SJCRH30 (cell line): ENCODE measurements at regions not wholly inside any gene's neighbourhood (a gene's known extent, or its start where the extent isn't known, plus 50 kb on each side); places are given as distances from the start of the nearest gene placed in this dataset.

ENCODE experiments used
- DNase-seq, 2 experiments: peaks; one replicate each; pipeline ENCODE4 v3.0.0-alpha.2; 2015 to 2020
- H3K27ac ChIP-seq: fragments of 250-450 bp; sonication (Bioruptor Pico); 2 replicates; pipeline ENCODE4 v1.5.1; 2020; ENCODE audit warnings: mild to moderate bottlenecking, moderate library complexity
- H3K27me3 ChIP-seq: fragments of 250-450 bp; sonication (Bioruptor Pico); 2 replicates; pipeline ENCODE4 v1.5.1; 2020; ENCODE audit warnings: mild to moderate bottlenecking, moderate library complexity
- H3K36me3 ChIP-seq: fragments of 250-450 bp; sonication (Bioruptor Pico); 2 replicates; pipeline ENCODE4 v1.5.1; 2020; ENCODE audit warnings: mild to moderate bottlenecking, moderate library complexity
- H3K4me1 ChIP-seq: fragments of 250-450 bp; sonication (Bioruptor Pico); 2 replicates; pipeline ENCODE4 v1.5.1; 2020; ENCODE audit warnings: mild to moderate bottlenecking, moderate library complexity
- H3K4me3 ChIP-seq: fragments of 250-450 bp; sonication (Bioruptor Pico); 2 replicates; pipeline ENCODE4 v1.5.1; 2020; ENCODE audit warnings: mild to moderate bottlenecking, moderate library complexity
- H3K9me3 ChIP-seq: fragments of 250-450 bp; sonication (Bioruptor Pico); replicated peaks from 2 replicates; pipeline ENCODE4 v1.5.1; 2020; ENCODE audit warnings: mild to moderate bottlenecking, moderate library complexity

- peaks cover 55% of the 10 kb centered on the region for H3K4me1 ChIP-seq
Observed at GRCh38 chr21:38980416-38981313, 174.9 kb downstream of the ETS2 start.

GRCh38 chr21:38979271-38980121 lies 173.8 kb downstream of the ETS2 start:
- H3K27ac ChIP-seq: peak overlapping the region; percentile 23; the same call in 1 of the 2 replicates
- H3K9me3 ChIP-seq: no peaks in the 10 kb centered on the region
- no peak overlapping the region for H3K4me3 ChIP-seq
- no peaks in the 10 kb centered on the region for H3K36me3 ChIP-seq
- peak; percentile 46 to 63 for DNase-seq
- peaks cover 45% of the 10 kb centered on the region for H3K4me1 ChIP-seq
- no peaks in the 10 kb centered on the region for H3K27me3 ChIP-seq

More at GRCh38 chr21:38980416-38981313, 174.9 kb downstream of the ETS2 start:
- Histone ChIP-seq H3K27me3 (no peaks in the 10 kb centered on the region), H3K27ac (no peak overlapping the region), H3K4me3 (no peak overlapping the region), H3K36me3 (no peaks in the 10 kb centered on the region), H3K9me3 (no peaks in the 10 kb centered on the region)
- peak; percentile 36 to 70 for DNase-seq

- DNase-seq: no peak
- Histone ChIP-seq H3K4me3 (no peak overlapping the region), H3K27ac (no peak overlapping the region), H3K4me1 (peaks cover 33% of the 10 kb centered on the region), H3K27me3 (no peaks in the 10 kb centered on the region), H3K9me3 (no peaks in the 10 kb centered on the region), H3K36me3 (no peaks in the 10 kb centered on the region)
Observed at GRCh38 chr21:38976900-38977299, 171.2 kb downstream of the ETS2 start.

- Histone ChIP-seq H3K9me3 (no peaks in the 10 kb centered on the region), H3K4me1 (no peaks in the 10 kb centered on the region; the same call in 1 of the 2 replicates), H3K27me3 (no peaks in the 10 kb centered on the region), H3K36me3 (no peaks in the 10 kb centered on the region), H3K4me3 (no peak overlapping the region), H3K27ac (no peak overlapping the region)
- no peak for DNase-seq
Observed at GRCh38 chr21:38973552-38973951, 167.8 kb downstream of the ETS2 start.

- no peak overlapping the region for H3K27ac ChIP-seq
- no peak for DNase-seq
Observed at GRCh38 chr21:38972078-38972477, 166.3 kb downstream of the ETS2 start.

GRCh38 chr21:38970765-38971164 lies 165.0 kb downstream of the ETS2 start:
- H3K9me3 ChIP-seq: no peaks in the 10 kb centered on the region
- no peaks in the 10 kb centered on the region for H3K4me1 ChIP-seq
- H3K36me3 ChIP-seq: no peaks in the 10 kb centered on the region
- no peak overlapping the region for H3K4me3 ChIP-seq
- no peak overlapping the region for H3K27ac ChIP-seq
- H3K27me3 ChIP-seq: no peaks in the 10 kb centered on the region
- DNase-seq: no peak

More at GRCh38 chr21:38972078-38972477, 166.3 kb downstream of the ETS2 start:
- H3K4me3 ChIP-seq: no peak overlapping the region
- H3K36me3 ChIP-seq: no peaks in the 10 kb centered on the region
- H3K4me1 ChIP-seq: no peaks in the 10 kb centered on the region
- no peaks in the 10 kb centered on the region for H3K27me3 ChIP-seq
- H3K9me3 ChIP-seq: no peaks in the 10 kb centered on the region

- Histone ChIP-seq H3K9me3 (no peaks in the 10 kb centered on the region), H3K27ac (no peak overlapping the region), H3K36me3 (no peaks in the 10 kb centered on the region), H3K4me1 (peaks cover 2% of the 10 kb centered on the region; the same call in 1 of the 2 replicates), H3K4me3 (no peak overlapping the region), H3K27me3 (no peaks in the 10 kb centered on the region)
- DNase-seq: no peak
Observed at GRCh38 chr21:38968887-38969543, 163.3 kb downstream of the ETS2 start.

GRCh38 chr21:38965910-38966504 lies 160.3 kb downstream of the ETS2 start:
- Histone ChIP-seq H3K36me3 (no peaks in the 10 kb centered on the region), H3K27me3 (no peaks in the 10 kb centered on the region), H3K9me3 (no peaks in the 10 kb centered on the region), H3K27ac (no peak overlapping the region), H3K4me3 (no peak overlapping the region), H3K4me1 (peaks cover 2% of the 10 kb centered on the region; the same call in 1 of the 2 replicates)
- peak; percentile 46 to 68 for DNase-seq

GRCh38 chr21:38965241-38965640 lies 159.5 kb downstream of the ETS2 start:
- no peaks in the 10 kb centered on the region for H3K9me3 ChIP-seq
- no peaks in the 10 kb centered on the region for H3K36me3 ChIP-seq
- no peak overlapping the region for H3K27ac ChIP-seq
- peaks cover 2% of the 10 kb centered on the region; the same call in 1 of the 2 replicates for H3K4me1 ChIP-seq
- DNase-seq: no peak
- H3K27me3 ChIP-seq: no peaks in the 10 kb centered on the region
- H3K4me3 ChIP-seq: no peak overlapping the region

- no peaks in the 10 kb centered on the region for H3K36me3 ChIP-seq
- H3K27me3 ChIP-seq: no peaks in the 10 kb centered on the region
- peaks cover 2% of the 10 kb centered on the region; the same call in 1 of the 2 replicates for H3K4me1 ChIP-seq
- no peak overlapping the region for H3K4me3 ChIP-seq
- DNase-seq: no peak
- no peak overlapping the region for H3K27ac ChIP-seq
- no peaks in the 10 kb centered on the region for H3K9me3 ChIP-seq
Observed at GRCh38 chr21:38963006-38963405, 157.3 kb downstream of the ETS2 start.

- DNase-seq: no peak
- Histone ChIP-seq H3K36me3 (no peaks in the 10 kb centered on the region), H3K9me3 (no peaks in the 10 kb centered on the region), H3K27ac (no peak overlapping the region), H3K4me3 (no peak overlapping the region), H3K4me1 (no peaks in the 10 kb centered on the region), H3K27me3 (no peaks in the 10 kb centered on the region)
Observed at GRCh38 chr21:38960251-38960650, 154.5 kb downstream of the ETS2 start.

GRCh38 chr21:38959692-38960061 lies 153.9 kb downstream of the ETS2 start:
- DNase-seq: no peak
- Histone ChIP-seq H3K4me1 (no peaks in the 10 kb centered on the region), H3K27ac (no peak overlapping the region)

GRCh38 chr21:38958940-38959691 lies 153.4 kb downstream of the ETS2 start:
- Histone ChIP-seq H3K9me3 (no peaks in the 10 kb centered on the region), H3K36me3 (no peaks in the 10 kb centered on the region), H3K4me3 (no peak overlapping the region), H3K4me1 (no peaks in the 10 kb centered on the region), H3K27ac (no peak overlapping the region), H3K27me3 (no peaks in the 10 kb centered on the region)
- no peak for DNase-seq

More at GRCh38 chr21:38959692-38960061, 153.9 kb downstream of the ETS2 start:
- Histone ChIP-seq H3K9me3 (no peaks in the 10 kb centered on the region), H3K4me3 (no peak overlapping the region), H3K27me3 (no peaks in the 10 kb centered on the region), H3K36me3 (no peaks in the 10 kb centered on the region)

- no peaks in the 10 kb centered on the region for H3K9me3 ChIP-seq
- DNase-seq: no peak
- H3K27me3 ChIP-seq: no peaks in the 10 kb centered on the region
- no peak overlapping the region for H3K4me3 ChIP-seq
- H3K27ac ChIP-seq: no peak overlapping the region
- no peaks in the 10 kb centered on the region for H3K36me3 ChIP-seq
- H3K4me1 ChIP-seq: no peaks in the 10 kb centered on the region
Observed at GRCh38 chr21:38958323-38958705, 152.6 kb downstream of the ETS2 start.
